ENCODE measurements at regions not wholly inside any gene's neighbourhood (a gene's known extent, or its start where the extent isn't known, plus 50 kb on each side); places are given as distances from the start of the nearest gene placed in this dataset.

DNA sequence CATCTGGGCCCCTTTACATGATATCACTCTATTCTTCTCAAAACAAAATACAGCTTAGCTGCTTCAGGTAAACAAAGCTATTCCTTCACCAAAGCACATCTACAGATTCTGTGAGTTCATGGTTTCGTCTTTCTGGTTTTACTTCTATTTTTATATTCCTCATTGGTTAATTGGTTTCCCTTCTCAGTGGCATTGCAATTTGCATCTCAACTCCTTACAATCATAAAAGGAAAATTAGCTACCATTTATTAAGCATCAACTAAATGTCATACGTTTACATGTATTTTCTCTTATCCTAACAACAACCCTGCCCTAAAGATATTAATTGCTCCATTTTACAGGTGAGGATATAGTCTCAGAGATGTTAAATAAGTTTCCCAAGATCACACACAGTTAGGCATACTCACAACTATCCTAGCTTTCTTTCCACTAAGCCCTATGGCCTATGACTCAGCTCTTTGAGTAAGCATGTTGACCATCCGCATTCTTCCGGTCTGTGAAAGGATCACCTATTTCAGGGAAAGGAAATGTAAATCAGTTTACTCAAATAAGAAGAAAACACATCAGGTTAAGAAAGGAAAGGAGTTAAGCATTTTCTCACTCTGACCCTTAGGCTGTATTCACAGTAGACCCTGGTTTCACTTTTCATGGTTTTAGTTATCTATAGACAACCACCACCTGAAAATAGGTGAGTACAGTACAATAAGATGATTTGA is 146.1 kb downstream of the CAAP1 start:
- Histone ChIP-seq H3K9ac (replicated peaks in 1 of 4; ENCODE audit: extremely low read depth in 1 of 4, low read depth in 3 of 4, low read length in 3 of 4) (no peak overlapping the region), H3K18ac (ENCODE audit: extremely low read depth, low read length) (peak overlapping the region; percentile 73; the same call in 1 of the 2 replicates), H2BK5ac (ENCODE audit: low read depth, low read length) (peak overlapping the region; percentile 91; the same call in 1 of the 2 replicates), H3K14ac (ENCODE audit: insufficient read length) (no peak overlapping the region), H2BK15ac (ENCODE audit: low read length) (no peak overlapping the region), H2AFZ (ENCODE audit: low read length) (no peak overlapping the region), H2BK12ac (ENCODE audit: low read depth, low read length) (peak overlapping the region; percentile 56; the same call in 1 of the 2 replicates), H3K27ac (ENCODE audit: low read depth, low read length) (peak overlapping the region; percentile 35; the same call in 1 of the 2 replicates), H3K4ac (replicated peaks; ENCODE audit: insufficient read length, low read depth, low read length) (no peak overlapping the region), H3K27me3 (replicated peaks in 1 of 4; ENCODE audit: control insufficient read depth in 3 of 4, extremely low read depth in 1 of 4, insufficient read depth in 3 of 4, low read length in 3 of 4) (no peaks in the 10 kb centered on the region), H3K23ac (ENCODE audit: insufficient read length) (no peak overlapping the region), H4K8ac (ENCODE audit: extremely low read depth, insufficient read depth, low read length) (no peak overlapping the region), H3K4me3 (ENCODE audit: extremely low read depth in 1 of 4, insufficient read depth in 2 of 4, low read depth in 3 of 4, low read length in 4 of 4) (no peak overlapping the region), H3K9me3 (ENCODE audit: insufficient read depth in 2 of 2, low read depth in 1 of 2, low read length in 1 of 2) (no peaks in the 10 kb centered on the region; a peak in 1 of 4 replicates), H3K36me3 (ENCODE audit: control insufficient read depth in 2 of 4, insufficient read depth in 4 of 4, low read length in 3 of 4) (no peaks in the 10 kb centered on the region), H4K20me1 (replicated peaks in 1 of 2; ENCODE audit: control insufficient read depth in 1 of 2, insufficient read depth in 2 of 2, low read length in 2 of 2) (no peaks in the 10 kb centered on the region), H3K4me1 (replicated peaks in 1 of 4; ENCODE audit: control insufficient read depth in 3 of 4, insufficient read depth in 4 of 4, low read length in 3 of 4) (peaks cover 0 to 11% (median 5%) of the 10 kb centered on the region in 4 experiments; a peak in 5 of 7 replicates), H3K79me1 (ENCODE audit: low read depth, low read length) (no peaks in the 10 kb centered on the region), H4K5ac (ENCODE audit: insufficient read length, low read depth, low read length) (peak overlapping the region; percentile 79), H3K23me2 (ENCODE audit: low read depth, low read length) (no peaks in the 10 kb centered on the region), H2BK20ac (ENCODE audit: low read length) (no peak overlapping the region; the same call in 1 of the 2 replicates), H3K79me2 (ENCODE audit: control insufficient read depth in 1 of 2, insufficient read depth in 2 of 2, low read length in 2 of 2) (no peaks in the 10 kb centered on the region), H3K56ac (replicated peaks; ENCODE audit: insufficient read length, low read depth, low read length) (no peak overlapping the region), H3K4me2 (ENCODE audit: insufficient read depth in 1 of 2, low read depth in 2 of 2, low read length in 2 of 2) (no peak overlapping the region), H2AK5ac (ENCODE audit: low read depth, low read length) (no peak overlapping the region), H2BK120ac (replicated peaks; ENCODE audit: low read depth, low read length) (peak overlapping the region; percentile 3), H4K91ac (replicated peaks; ENCODE audit: insufficient read length, low read length) (peak overlapping the region; percentile 62)
- ChIA-PET POLR2A (ENCODE audit: partially characterized antibody) (interaction anchor here (0.7 to 1.5 kb wide), 3 partner anchors 22 to 67 kb away, joined by 3 to 6 read pairs (median 3); no protein-coding TSS in a partner anchor), CTCF (ENCODE audit: partially characterized antibody) (interaction anchor here (0.6 to 1.5 kb wide), 11 partner anchors 9 to 251 kb away, joined by 3 to 7 read pairs (median 4); no protein-coding TSS in a partner anchor)
- DNase-seq (ENCODE audit: low read depth in 1 of 2, low spot score in 2 of 2) (peak in 1 of 2 experiments; percentile 46), FAIRE-seq (peak; percentile 86)
- WGBS, 2 experiments (ENCODE audit: extremely low coverage in 1 of 2, insufficient coverage in 1 of 2, insufficient read length in 1 of 2, insufficient replicate concordance in 2 of 2, low coverage in 1 of 2, low lambda C conversion rate in 2 of 2, missing lambda C conversion rate in 1 of 2): 56% methylated on average over 4 of the region's 4 CpGs; no CpG with 5 or more reads in 1 of the 2 experiments
- no peak for TF ChIP-seq POLR2A (IDR thresholded peaks at IDR 0.05; ENCODE audit: control extremely low read depth in 1 of 2, low read depth in 2 of 2, low read length in 2 of 2)
- no peak for TF ChIP-seq KDM4A (IDR thresholded peaks at IDR 0.05; ENCODE audit: low read depth, low read length, severe bottlenecking)
- peak; percentile 94 for TF ChIP-seq JUND (IDR thresholded peaks at IDR 0.05; ENCODE audit: low read length)
- no peak for TF ChIP-seq RBBP5 (IDR thresholded peaks at IDR 0.05; ENCODE audit: borderline replicate concordance, low read depth, low read length)
- TF ChIP-seq NRF1 (IDR thresholded peaks at IDR 0.05; ENCODE audit: low read depth, low read length): no peak
- TF ChIP-seq SRF (IDR thresholded peaks at IDR 0.05; ENCODE audit: low read depth, low read length): no peak
- 0 out of 2 replicates have a peak, but pooled peaks have one; percentile 13 for TF ChIP-seq MAX (IDR thresholded peaks at IDR 0.05)
- no peak for TF ChIP-seq POU5F1 (IDR thresholded peaks at IDR 0.05; ENCODE audit: low read depth, low read length)
- TF ChIP-seq TEAD4 (IDR thresholded peaks at IDR 0.05; ENCODE audit: low read depth, low read length): peak; percentile 76
- TF ChIP-seq RFX5 (IDR thresholded peaks at IDR 0.05; ENCODE audit: borderline replicate concordance, low read depth, low read length): no peak
- TF ChIP-seq NANOG (IDR thresholded peaks at IDR 0.05; ENCODE audit: insufficient read depth, low read depth, low read length, poor library complexity, severe bottlenecking): no peak
- TF ChIP-seq CBX5 (IDR thresholded peaks at IDR 0.05; ENCODE audit: low read depth, low read length): no peak
- TF ChIP-seq BCL11A (IDR thresholded peaks at IDR 0.05; ENCODE audit: low read depth in 2 of 2, low read length in 2 of 2): no peak
